Keratinocyte (primary cell): ENCODE measurements at regions not wholly inside any gene's neighbourhood (a gene's known extent, or its start where the extent isn't known, plus 50 kb on each side); places are given as distances from the start of the nearest gene placed in this dataset.

Experiments
- DNase-seq: peaks from one replicate; pipeline ENCODE4 v3.0.0-alpha.2; 2011; ENCODE audit warnings: low read depth, missing footprints, low spot score
- FAIRE-seq: peaks from 2 replicates; lab custom pipeline; 2011; peaks lifted over from hg19 to GRCh38; lab: Jason Lieb, UNC
- H2AFZ ChIP-seq: 2 replicates; pipeline ENCODE4 v1.6.0; 2012; ENCODE audit warnings: low read length, control low read depth, inconsistent platforms; ENCODE audit not compliant: control insufficient read depth
- H3K27ac ChIP-seq: 2 replicates; pipeline ENCODE4 v1.5.1; 2011; ENCODE audit warnings: low read length; ENCODE audit not compliant: control insufficient read depth, insufficient read depth
- H3K27me3 ChIP-seq: 3 replicates; pipeline ENCODE4 v1.6.0; 2011; ENCODE audit warnings: low read length; ENCODE audit not compliant: control insufficient read depth, insufficient read depth; ENCODE audit errors: extremely low read depth
- H3K36me3 ChIP-seq, 2 experiments: 2 replicates in 1 of 2; 3 replicates in 1 of 2; pipeline ENCODE4 v1.5.1; 2011; ENCODE audit warnings: low read length in 2 of 2, mild to moderate bottlenecking in 1 of 2; ENCODE audit not compliant: control insufficient read depth in 2 of 2, insufficient read depth in 2 of 2; ENCODE audit errors: extremely low read depth in 1 of 2
- H3K4me1 ChIP-seq: 3 replicates; pipeline ENCODE4 v1.5.1; 2011; ENCODE audit warnings: low read length; ENCODE audit not compliant: control insufficient read depth, insufficient read depth; ENCODE audit errors: extremely low read depth
- H3K4me2 ChIP-seq: 3 replicates; pipeline ENCODE4 v1.6.0; 2011; ENCODE audit warnings: low read depth, low read length; ENCODE audit not compliant: control insufficient read depth, insufficient read depth; ENCODE audit errors: extremely low read depth
- H3K4me3 ChIP-seq, 3 experiments: fragments of 200-600 bp in 1 of 3; sonication (generic) in 1 of 3; 2 replicates in 2 of 3; 3 replicates in 1 of 3; pipeline ENCODE4 v1.5.1; 2011 to 2016; ENCODE audit warnings: low read length in 3 of 3, mild to moderate bottlenecking in 3 of 3, control low read depth in 2 of 3, inconsistent platforms in 1 of 3, low read depth in 1 of 3, mixed read lengths in 1 of 3, mixed run types in 1 of 3, moderate library complexity in 1 of 3; ENCODE audit not compliant: control insufficient read depth in 2 of 3, insufficient read depth in 2 of 3; ENCODE audit errors: extremely low read depth in 1 of 3
- H3K79me2 ChIP-seq: 2 replicates; pipeline ENCODE4 v1.6.0; 2012; ENCODE audit warnings: low read length; ENCODE audit not compliant: control insufficient read depth, insufficient read depth
- H3K9ac ChIP-seq: 3 replicates; pipeline ENCODE4 v1.6.0; 2011; ENCODE audit warnings: low read length; ENCODE audit not compliant: control insufficient read depth, insufficient read depth; ENCODE audit errors: extremely low read depth
- H3K9me1 ChIP-seq: 3 replicates; pipeline ENCODE4 v1.6.0; 2011; ENCODE audit warnings: low read length; ENCODE audit not compliant: control insufficient read depth, insufficient read depth; ENCODE audit errors: extremely low read depth
- H3K9me3 ChIP-seq: 2 replicates; pipeline ENCODE4 v1.5.1; 2012; ENCODE audit warnings: low read depth, low read length; ENCODE audit not compliant: control insufficient read depth
- H4K20me1 ChIP-seq: 3 replicates; pipeline ENCODE4 v1.6.0; 2011; ENCODE audit warnings: low read length; ENCODE audit not compliant: control insufficient read depth, insufficient read depth; ENCODE audit errors: extremely low read depth
- CTCF ChIP-seq, 3 experiments: IDR thresholded peaks in 1 of 3; conservative IDR thresholded peaks in 1 of 3; optimal IDR thresholded peaks in 1 of 3; 2 replicates in 2 of 3; 3 replicates in 1 of 3; pipeline versions ENCODE3 to v1.5.1; 2011; ENCODE audit warnings: low read length in 3 of 3, mild to moderate bottlenecking in 3 of 3, moderate library complexity in 2 of 3, control low read depth in 1 of 3, inconsistent platforms in 1 of 3; ENCODE audit not compliant: insufficient read depth in 2 of 3; ENCODE audit errors: extremely low read depth in 1 of 3
- EZH2 ChIP-seq: IDR thresholded peaks from one replicate; pipeline ENCODE4 v1.6.1; 2012; ENCODE audit warnings: inconsistent platforms, mild to moderate bottlenecking, low read length, moderate library complexity
- dilution Hi-C: fragments of 300-500 bp; cut with MboI; formaldehyde crosslinking; loops from one replicate; pipeline ENCODE4 v1.7.0; 2020; ENCODE audit warnings: low sequenced_read_pairs; ENCODE audit not compliant: extremely low pct_ligation_motif_present

GRCh38 chr15:79640206-79640605 is 208.1 kb downstream of the MINAR1 start:
- DNase-seq (no peak), FAIRE-seq (no peak)
- Histone ChIP-seq H3K9me1 (no peaks in the 10 kb centered on the region), H3K4me2 (no peak overlapping the region), H3K27ac (no peak overlapping the region), H3K4me1 (no peaks in the 10 kb centered on the region), H3K9me3 (no peaks in the 10 kb centered on the region), H4K20me1 (no peaks in the 10 kb centered on the region), H3K9ac (no peak overlapping the region), H3K79me2 (no peaks in the 10 kb centered on the region), H3K36me3 (no peaks in the 10 kb centered on the region), H2AFZ (no peak overlapping the region), H3K27me3 (no peaks in the 10 kb centered on the region), H3K4me3 (no peak overlapping the region)
- no peak for TF ChIP-seq CTCF (optimal IDR thresholded peaks at IDR 0.05 in 1 of 3, IDR thresholded peaks at IDR 0.05 in 1 of 3, conservative IDR thresholded peaks at IDR 0.05 in 1 of 3; ENCODE audit: extremely low read depth in 1 of 3, insufficient read depth in 2 of 3, low read length in 3 of 3)
- no peak for TF ChIP-seq EZH2
- dilution Hi-C loops: no loop called here

GRCh38 chr15:79641841-79642240 is 209.7 kb downstream of the MINAR1 start:
- H3K4me2 ChIP-seq: no peak overlapping the region
- H3K9me3 ChIP-seq: no peaks in the 10 kb centered on the region
- H3K4me3 ChIP-seq: no peak overlapping the region
- H3K9ac ChIP-seq: no peak overlapping the region
- no peak overlapping the region for H2AFZ ChIP-seq
- dilution Hi-C loops: no loop called here
- H3K9me1 ChIP-seq: no peaks in the 10 kb centered on the region
- H3K36me3 ChIP-seq: no peaks in the 10 kb centered on the region
- H3K4me1 ChIP-seq: no peaks in the 10 kb centered on the region
- no peak overlapping the region for H3K27ac ChIP-seq
- TF ChIP-seq EZH2: no peak
- no peaks in the 10 kb centered on the region for H3K27me3 ChIP-seq
- no peaks in the 10 kb centered on the region for H4K20me1 ChIP-seq
- no peak for FAIRE-seq
- no peak for DNase-seq
- no peaks in the 10 kb centered on the region for H3K79me2 ChIP-seq

GRCh38 chr15:79643393-79643792 is 211.3 kb downstream of the MINAR1 start:
- Histone ChIP-seq H3K79me2 (no peaks in the 10 kb centered on the region), H3K9me1 (no peaks in the 10 kb centered on the region), H3K9me3 (no peaks in the 10 kb centered on the region), H3K27me3 (no peaks in the 10 kb centered on the region), H3K27ac (no peak overlapping the region), H2AFZ (no peak overlapping the region), H3K4me2 (no peak overlapping the region), H3K9ac (no peak overlapping the region), H4K20me1 (no peaks in the 10 kb centered on the region), H3K36me3 (no peaks in the 10 kb centered on the region), H3K4me3 (no peak overlapping the region), H3K4me1 (no peaks in the 10 kb centered on the region)
- TF ChIP-seq EZH2 (no peak), CTCF (optimal IDR thresholded peaks at IDR 0.05 in 1 of 3, IDR thresholded peaks at IDR 0.05 in 1 of 3, conservative IDR thresholded peaks at IDR 0.05 in 1 of 3; ENCODE audit: extremely low read depth in 1 of 3, insufficient read depth in 2 of 3, low read length in 3 of 3) (no peak)
- DNase-seq (no peak), FAIRE-seq (no peak)
- dilution Hi-C loops: no loop called here
